ENCODE measurements at regions not wholly inside any gene's neighbourhood (a gene's known extent, or its start where the extent isn't known, plus 50 kb on each side); places are given as distances from the start of the nearest gene placed in this dataset.
A peak's percentile ranks its signal among the peaks of the same experiment; 100 is the strongest.

DNA sequence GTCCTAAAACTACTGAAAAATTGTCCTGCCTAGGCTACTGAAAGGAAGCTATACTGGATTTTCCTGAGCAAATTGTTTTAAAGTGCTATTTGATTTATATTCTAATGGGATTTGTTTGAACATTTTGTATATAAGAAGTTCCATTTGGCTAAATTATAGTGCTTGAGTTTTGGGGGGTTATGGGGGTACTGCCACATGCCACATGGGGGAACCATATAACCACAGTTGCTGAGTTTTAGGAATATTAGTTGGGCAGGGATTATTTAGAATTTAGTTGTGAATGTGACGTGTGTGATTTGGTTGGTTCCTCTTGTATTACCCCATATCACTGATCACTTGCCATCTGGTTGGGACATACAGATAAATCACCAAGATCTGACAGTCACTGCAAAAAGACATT, 224.5 kb upstream of the TAPT1 start:
- peak; percentile 21; the same call in 1 of the 2 replicates for TF ChIP-seq RAD21 (IDR thresholded peaks at IDR 0.05; ENCODE audit: low read depth)
- TF ChIP-seq FOXM1 (IDR thresholded peaks at IDR 0.05; ENCODE audit: borderline replicate concordance, low read depth) = no peak

DNA sequence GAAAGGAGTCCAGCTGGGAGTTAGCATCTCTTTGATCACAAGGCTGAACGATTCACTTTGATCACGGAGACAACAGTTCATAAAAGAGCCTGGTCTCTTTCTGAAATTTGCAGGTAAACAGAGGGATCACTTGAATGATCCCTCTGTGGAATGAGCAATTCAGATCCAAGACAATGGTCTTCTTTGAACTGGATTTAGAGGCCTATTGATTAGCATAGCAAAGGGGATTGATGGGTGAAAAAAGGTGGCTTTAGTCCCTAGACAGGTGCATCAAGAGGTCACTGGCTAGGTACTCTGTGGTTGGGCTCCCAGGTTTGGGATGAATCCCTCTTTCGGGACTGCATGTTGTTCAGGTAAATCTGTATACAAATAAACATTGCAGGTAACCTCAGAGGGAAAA, 223.8 kb upstream of the TAPT1 start:
- TF ChIP-seq YY1 (IDR thresholded peaks at IDR 0.05; ENCODE audit: low read depth) = no peak
- no peak for TF ChIP-seq FOXM1 (IDR thresholded peaks at IDR 0.05; ENCODE audit: borderline replicate concordance, low read depth)
- no peak for TF ChIP-seq NFIC (IDR thresholded peaks at IDR 0.05)
- TF ChIP-seq ZBTB7A (IDR thresholded peaks at IDR 0.05; ENCODE audit: low read depth) = no peak
- TF ChIP-seq TCF12 (IDR thresholded peaks at IDR 0.05; ENCODE audit: low read depth) = no peak
- no peak for TF ChIP-seq CEBPB (IDR thresholded peaks at IDR 0.05)
- no peak for TF ChIP-seq TAF1 (IDR thresholded peaks at IDR 0.05; ENCODE audit: low read depth)

DNA sequence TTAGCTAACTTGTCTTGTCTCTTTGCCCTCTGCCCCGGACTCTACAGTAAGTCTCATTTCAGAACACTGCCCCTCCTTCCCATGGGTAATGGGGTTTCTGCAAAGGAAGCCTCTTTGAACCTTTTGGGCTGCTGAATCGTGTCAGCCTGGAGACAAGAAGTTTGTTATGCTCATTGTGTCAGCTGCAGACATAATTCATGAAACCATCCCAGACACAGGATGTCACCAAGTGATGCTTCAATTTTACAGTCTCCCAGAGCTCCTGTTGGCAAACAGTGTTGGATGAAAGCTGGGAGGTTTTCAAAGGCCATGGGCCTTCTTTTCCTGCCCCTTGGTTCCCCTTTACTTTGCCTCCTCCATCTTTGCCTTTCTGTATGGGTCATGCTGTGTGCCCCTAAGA, 223.1 kb upstream of the TAPT1 start:
- TF ChIP-seq RAD21 (IDR thresholded peaks at IDR 0.05; ENCODE audit: low read depth) (no peak), CEBPB (IDR thresholded peaks at IDR 0.05) (no peak), YY1 (IDR thresholded peaks at IDR 0.05; ENCODE audit: low read depth) (no peak), TCF12 (IDR thresholded peaks at IDR 0.05; ENCODE audit: low read depth) (no peak), EP300 (IDR thresholded peaks at IDR 0.05; ENCODE audit: borderline replicate concordance) (no peak), TEAD4 (IDR thresholded peaks at IDR 0.05) (no peak), NFIC (IDR thresholded peaks at IDR 0.05) (no peak), CREB1 (IDR thresholded peaks at IDR 0.05; ENCODE audit: low read depth) (no peak), EGR1 (IDR thresholded peaks at IDR 0.05) (no peak), ZBTB7A (IDR thresholded peaks at IDR 0.05; ENCODE audit: low read depth) (no peak), TAF1 (IDR thresholded peaks at IDR 0.05; ENCODE audit: low read depth) (no peak), FOXM1 (IDR thresholded peaks at IDR 0.05; ENCODE audit: borderline replicate concordance, low read depth) (no peak)
- TF ChIP-seq, protein P1, sequence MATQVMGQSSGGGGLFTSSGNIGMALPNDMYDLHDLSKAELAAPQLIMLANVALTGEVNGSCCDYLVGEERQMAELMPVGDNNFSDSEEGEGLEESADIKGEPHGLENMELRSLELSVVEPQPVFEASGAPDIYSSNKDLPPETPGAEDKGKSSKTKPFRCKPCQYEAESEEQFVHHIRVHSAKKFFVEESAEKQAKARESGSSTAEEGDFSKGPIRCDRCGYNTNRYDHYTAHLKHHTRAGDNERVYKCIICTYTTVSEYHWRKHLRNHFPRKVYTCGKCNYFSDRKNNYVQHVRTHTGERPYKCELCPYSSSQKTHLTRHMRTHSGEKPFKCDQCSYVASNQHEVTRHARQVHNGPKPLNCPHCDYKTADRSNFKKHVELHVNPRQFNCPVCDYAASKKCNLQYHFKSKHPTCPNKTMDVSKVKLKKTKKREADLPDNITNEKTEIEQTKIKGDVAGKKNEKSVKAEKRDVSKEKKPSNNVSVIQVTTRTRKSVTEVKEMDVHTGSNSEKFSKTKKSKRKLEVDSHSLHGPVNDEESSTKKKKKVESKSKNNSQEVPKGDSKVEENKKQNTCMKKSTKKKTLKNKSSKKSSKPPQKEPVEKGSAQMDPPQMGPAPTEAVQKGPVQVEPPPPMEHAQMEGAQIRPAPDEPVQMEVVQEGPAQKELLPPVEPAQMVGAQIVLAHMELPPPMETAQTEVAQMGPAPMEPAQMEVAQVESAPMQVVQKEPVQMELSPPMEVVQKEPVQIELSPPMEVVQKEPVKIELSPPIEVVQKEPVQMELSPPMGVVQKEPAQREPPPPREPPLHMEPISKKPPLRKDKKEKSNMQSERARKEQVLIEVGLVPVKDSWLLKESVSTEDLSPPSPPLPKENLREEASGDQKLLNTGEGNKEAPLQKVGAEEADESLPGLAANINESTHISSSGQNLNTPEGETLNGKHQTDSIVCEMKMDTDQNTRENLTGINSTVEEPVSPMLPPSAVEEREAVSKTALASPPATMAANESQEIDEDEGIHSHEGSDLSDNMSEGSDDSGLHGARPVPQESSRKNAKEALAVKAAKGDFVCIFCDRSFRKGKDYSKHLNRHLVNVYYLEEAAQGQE (IDR thresholded peaks at IDR 0.05; ENCODE audit: low read depth) = no peak
- TF ChIP-seq, protein P2, sequence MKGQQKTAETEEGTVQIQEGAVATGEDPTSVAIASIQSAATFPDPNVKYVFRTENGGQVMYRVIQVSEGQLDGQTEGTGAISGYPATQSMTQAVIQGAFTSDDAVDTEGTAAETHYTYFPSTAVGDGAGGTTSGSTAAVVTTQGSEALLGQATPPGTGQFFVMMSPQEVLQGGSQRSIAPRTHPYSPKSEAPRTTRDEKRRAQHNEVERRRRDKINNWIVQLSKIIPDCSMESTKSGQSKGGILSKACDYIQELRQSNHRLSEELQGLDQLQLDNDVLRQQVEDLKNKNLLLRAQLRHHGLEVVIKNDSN (IDR thresholded peaks at IDR 0.05) = no peak
- TF ChIP-seq, protein P3, sequence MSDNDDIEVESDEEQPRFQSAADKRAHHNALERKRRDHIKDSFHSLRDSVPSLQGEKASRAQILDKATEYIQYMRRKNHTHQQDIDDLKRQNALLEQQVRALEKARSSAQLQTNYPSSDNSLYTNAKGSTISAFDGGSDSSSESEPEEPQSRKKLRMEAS (IDR thresholded peaks at IDR 0.05) = no peak

DNA sequence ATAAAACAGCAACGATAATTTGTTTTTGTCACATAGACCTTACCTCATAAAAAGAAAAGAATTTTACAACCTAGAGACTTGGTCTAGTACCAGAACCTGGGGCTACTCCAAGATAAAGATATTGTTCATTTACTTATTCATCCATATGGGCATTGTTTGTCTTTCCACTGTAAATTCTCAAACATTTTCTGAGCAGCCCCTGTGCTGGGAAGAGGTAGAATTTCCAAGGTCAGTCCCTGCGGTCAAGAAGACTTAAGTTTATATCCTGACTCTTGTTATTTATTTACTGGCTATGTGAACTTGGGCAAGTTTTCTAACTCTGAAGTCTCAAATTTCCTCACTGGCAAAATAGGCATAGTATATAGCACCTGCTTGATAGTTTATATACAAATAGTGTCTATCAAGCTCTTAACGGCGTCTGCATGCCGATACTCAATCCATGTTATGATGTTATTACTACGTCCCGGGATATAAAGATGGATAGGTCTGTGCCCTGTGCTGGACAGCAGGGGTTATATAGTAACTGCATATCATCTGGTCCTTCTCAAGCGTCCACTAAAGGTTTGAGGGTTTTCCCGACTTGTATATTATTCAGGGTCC, 222.1 kb upstream of the TAPT1 start:
- TF ChIP-seq EP300 (IDR thresholded peaks at IDR 0.05; ENCODE audit: borderline replicate concordance) = no peak
- TF ChIP-seq, protein P2 (IDR thresholded peaks at IDR 0.05) = no peak
- TF ChIP-seq TCF12 (IDR thresholded peaks at IDR 0.05; ENCODE audit: low read depth) = no peak
- TF ChIP-seq EGR1 (IDR thresholded peaks at IDR 0.05) = no peak
- TF ChIP-seq FOXM1 (IDR thresholded peaks at IDR 0.05; ENCODE audit: borderline replicate concordance, low read depth) = no peak

DNA sequence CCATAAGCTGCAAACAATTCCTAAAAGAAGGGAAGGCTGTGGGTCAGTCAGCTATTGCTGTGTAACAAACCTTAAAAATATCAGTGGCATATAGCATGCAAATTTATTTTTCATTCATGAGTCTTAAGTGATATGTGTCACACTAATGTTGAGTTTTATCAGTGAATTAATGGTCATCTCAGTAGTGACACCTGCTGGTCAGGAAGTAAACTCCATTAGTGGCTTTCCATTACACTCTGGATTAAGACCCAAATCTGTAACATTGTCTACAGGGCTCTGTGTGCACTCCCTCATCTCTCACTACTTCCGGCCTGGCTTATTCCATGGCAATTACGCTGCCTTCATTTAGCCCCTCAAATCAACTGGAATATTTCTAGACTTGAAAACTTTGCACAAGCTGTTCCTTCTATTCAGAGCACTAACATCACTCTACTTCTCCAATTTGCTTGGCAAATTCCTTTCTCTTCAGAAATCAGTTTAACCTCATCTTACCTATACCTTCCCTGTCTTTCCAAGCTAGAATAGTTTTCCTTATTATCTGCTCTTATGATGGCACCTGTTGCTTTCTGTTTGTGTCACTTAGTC, 217.3 kb upstream of the TAPT1 start:
- TF ChIP-seq CREB1 (IDR thresholded peaks at IDR 0.05; ENCODE audit: low read depth) (no peak), RAD21 (IDR thresholded peaks at IDR 0.05; ENCODE audit: low read depth) (peak; percentile 74), FOXM1 (IDR thresholded peaks at IDR 0.05; ENCODE audit: borderline replicate concordance, low read depth) (no peak)

DNA sequence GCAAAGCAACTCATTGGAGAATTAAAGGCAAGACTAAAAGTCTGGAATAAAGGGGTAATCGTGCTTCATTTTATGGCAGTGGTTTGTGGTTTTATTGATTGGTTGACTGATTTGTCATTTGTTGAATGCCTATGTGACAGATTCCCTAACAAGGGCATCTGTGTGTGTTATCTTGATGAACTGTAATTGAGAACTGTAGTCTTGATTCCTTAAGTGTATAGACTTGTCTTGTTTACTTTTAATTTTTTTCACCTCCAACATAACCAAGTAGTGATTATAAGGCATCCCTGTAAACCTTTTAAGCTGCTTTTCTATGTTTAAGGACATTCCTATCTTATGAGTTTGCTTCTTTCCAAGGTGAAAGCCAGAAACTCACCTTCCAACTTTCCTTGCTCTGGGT, 216.0 kb upstream of the TAPT1 start:
- TF ChIP-seq TCF12 (IDR thresholded peaks at IDR 0.05; ENCODE audit: low read depth) (no peak), FOXM1 (IDR thresholded peaks at IDR 0.05; ENCODE audit: borderline replicate concordance, low read depth) (no peak), ZBTB7A (IDR thresholded peaks at IDR 0.05; ENCODE audit: low read depth) (no peak), NFIC (IDR thresholded peaks at IDR 0.05) (no peak), CEBPB (IDR thresholded peaks at IDR 0.05) (no peak), TEAD4 (IDR thresholded peaks at IDR 0.05) (no peak), CREB1 (IDR thresholded peaks at IDR 0.05; ENCODE audit: low read depth) (no peak), YY1 (IDR thresholded peaks at IDR 0.05; ENCODE audit: low read depth) (no peak), EP300 (IDR thresholded peaks at IDR 0.05; ENCODE audit: borderline replicate concordance) (no peak), RAD21 (IDR thresholded peaks at IDR 0.05; ENCODE audit: low read depth) (no peak), EGR1 (IDR thresholded peaks at IDR 0.05) (no peak), TAF1 (IDR thresholded peaks at IDR 0.05; ENCODE audit: low read depth) (no peak)
- TF ChIP-seq, protein P3 (IDR thresholded peaks at IDR 0.05) = no peak
- TF ChIP-seq, protein P1 (IDR thresholded peaks at IDR 0.05; ENCODE audit: low read depth) = no peak

All from Ishikawa (cell line).